HG03432 (cell line): ENCODE measurements at regions not wholly inside any gene's neighbourhood (a gene's known extent, or its start where the extent isn't known, plus 50 kb on each side); places are given as distances from the start of the nearest gene placed in this dataset.

Source experiments
- ATAC-seq: cut with Tn5 transposase; IDR thresholded peaks from one replicate; pipeline ENCODE4 v1.9.1; 2021; ENCODE audit warnings: mild to moderate bottlenecking, moderate library complexity; ENCODE audit not compliant: unreplicated experiment

GRCh38 chr4:13184199-13184598 lies 299.9 kb downstream of the RAB28 start:
- no peak for ATAC-seq

GRCh38 chr4:13182133-13182532 lies 302.0 kb downstream of the RAB28 start:
- no peak for ATAC-seq

DNA sequence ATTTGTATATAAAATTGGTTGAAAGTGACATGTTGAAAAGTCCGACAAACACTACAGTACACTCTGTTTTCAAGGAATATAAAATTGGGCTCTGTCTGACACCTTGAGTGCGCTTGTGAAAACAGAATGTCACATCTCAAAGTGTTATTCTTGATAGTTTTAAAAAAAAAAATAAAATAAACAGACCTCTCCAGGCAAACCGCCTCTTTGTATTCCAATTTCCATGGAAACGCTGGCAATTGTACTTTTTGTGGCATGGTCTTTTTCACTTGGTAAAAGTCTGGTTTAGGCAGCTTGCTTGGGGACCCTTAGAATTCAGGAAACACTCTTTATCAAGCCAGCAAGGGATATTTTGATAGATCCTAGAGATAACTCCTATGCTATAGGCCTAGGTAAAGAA lies 302.5 kb downstream of the RAB28 start:
- no peak for ATAC-seq

DNA sequence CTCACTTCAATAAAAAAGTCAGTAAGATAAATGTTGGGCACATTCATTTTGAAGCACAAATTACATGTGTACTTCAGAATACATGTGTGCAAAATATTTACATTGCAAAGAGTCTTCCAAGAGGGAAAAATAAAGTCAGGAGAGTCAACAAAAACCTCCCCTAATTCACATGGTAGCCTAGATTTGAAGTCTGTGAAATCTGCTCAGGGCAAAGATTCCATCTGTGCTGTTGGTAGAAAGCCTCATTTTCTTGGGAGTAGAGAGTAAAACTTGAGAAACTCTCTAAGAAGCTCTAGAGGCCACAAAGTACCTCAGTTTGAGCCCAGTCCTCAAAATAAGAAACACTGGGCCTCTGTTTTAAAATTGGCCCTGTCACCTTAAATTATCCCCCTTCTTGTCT lies 303.4 kb downstream of the RAB28 start:
- ATAC-seq, result no peak

- no peak for ATAC-seq
Observed at GRCh38 chr4:13178621-13179020, 305.5 kb downstream of the RAB28 start.

GRCh38 chr4:13176741-13177142 lies 307.4 kb downstream of the RAB28 start:
- no peak for ATAC-seq

DNA sequence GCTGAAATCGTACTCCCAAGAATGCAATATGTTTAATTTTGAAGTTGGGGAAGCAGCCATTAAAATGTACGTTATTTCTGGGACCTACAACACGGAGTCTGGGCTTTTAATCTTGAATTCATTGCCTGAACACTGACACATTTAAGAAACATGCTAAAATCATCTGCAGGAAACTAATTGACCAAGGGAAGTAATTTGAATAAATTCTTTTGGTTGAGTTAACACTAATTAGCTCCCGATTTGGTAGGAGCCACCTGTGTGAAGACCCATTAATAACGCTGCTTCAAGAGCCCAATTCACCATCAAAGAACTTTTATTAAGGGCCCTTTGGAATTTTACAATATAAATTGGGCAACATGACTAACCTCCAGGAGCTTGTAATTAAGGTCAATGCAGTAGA lies 309.2 kb downstream of the RAB28 start:
- no peak for ATAC-seq

GRCh38 chr4:13174001-13174400 lies 310.1 kb downstream of the RAB28 start:
- no peak for ATAC-seq

DNA sequence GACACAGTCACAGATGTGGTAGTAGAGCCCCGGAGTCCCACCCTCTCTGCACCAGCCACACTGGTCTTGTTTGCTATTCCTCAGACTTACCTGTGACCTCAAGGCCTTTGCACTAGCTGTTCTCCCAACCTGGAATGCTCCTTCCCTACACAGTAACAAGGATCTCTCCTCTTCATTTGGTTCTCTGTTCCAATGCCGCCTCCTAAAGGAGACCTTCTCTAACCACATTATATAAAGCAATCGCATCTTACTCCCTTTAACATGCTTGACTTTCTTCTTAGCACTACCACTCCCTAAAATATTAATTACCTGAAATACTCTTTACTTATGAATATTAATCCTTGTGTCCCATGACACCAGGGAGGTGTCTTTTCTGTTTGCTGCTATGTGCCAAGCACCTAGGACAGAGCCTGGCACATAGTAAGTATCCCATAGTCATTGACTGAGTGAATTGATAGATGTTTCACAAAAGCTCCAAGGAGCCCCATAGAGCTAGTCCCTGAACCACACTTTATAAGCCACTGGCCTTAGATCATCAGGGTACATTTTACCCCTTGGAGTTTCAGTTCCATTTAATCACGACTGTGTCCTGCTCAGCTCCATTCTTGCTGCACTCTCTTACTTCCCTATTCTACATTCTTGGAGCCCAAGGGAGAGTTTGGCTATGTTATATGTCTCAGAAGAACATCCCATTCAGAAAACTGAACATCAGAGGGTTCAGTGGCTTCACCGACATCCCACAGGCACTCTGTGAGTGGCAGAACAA lies 312.7 kb downstream of the RAB28 start:
- no peak for ATAC-seq

DNA sequence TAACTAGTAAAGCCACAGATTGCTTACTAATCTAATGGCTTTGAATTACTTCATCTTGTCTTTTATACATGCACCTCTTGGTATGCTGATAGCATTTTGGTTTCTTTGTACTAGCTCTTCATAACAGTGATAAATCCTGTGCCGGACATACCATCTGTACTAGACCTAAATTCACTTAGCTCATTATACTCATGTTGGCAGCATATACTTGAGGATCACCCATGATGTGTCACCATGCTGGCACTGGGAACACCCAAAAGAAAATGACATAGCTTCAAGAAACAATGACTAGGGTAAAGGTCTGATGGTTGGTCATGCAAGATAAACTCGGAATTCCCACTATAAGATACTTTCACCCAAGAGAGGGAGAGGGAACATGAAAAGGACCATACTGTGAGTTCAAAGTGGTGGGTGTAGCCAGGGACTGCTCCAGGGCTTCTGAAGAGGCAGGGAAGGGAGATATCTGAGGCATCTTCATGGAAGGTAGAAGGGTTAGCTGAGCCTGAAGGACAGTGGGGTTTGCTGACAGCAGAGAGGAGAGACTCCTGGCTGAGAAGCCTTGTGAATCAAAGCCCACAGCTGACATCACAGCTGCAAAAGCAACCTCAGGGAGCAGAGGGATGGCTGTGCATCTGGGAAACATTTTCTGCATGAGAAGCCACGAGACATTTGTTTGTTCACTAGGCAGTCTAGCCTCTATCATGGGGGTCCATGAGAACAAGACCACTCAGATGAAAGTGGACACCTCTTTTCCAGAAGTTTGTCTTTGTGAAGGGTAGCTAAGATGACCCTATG lies 314.2 kb downstream of the RAB28 start:
- ATAC-seq, result no peak

GRCh38 chr4:13168326-13168725 lies 315.8 kb downstream of the RAB28 start:
- no peak for ATAC-seq

- ATAC-seq, result no peak
Observed at GRCh38 chr4:13166214-13166613, 317.9 kb downstream of the RAB28 start.

DNA sequence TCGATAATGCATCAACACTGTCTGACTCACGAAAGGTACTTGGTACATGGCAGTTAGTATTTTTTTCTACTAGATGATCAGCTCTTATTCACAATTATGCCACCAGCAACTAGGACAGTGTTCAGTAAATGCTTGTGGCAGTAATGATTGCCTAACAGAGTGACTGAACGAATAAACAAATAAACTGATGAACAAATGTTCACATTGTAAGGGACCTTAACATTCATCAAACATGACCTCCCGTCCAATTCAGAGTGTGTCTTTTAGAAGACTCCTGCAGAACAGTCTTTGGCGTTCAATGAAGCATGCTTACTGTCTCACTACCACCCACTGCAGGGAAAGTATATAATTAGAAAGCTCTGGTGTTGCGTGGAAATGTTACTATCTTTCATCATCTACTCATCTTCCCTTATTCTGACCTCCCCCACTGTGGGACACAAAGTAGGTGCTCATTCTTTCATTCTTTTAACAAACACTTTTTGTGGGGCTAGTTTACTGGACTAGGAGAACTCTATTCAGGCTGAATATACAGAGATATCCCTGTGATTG lies 319.3 kb downstream of the RAB28 start:
- ATAC-seq, result no peak

- no peak for ATAC-seq
Observed at GRCh38 chr4:13162886-13163285, 321.3 kb downstream of the RAB28 start.

DNA sequence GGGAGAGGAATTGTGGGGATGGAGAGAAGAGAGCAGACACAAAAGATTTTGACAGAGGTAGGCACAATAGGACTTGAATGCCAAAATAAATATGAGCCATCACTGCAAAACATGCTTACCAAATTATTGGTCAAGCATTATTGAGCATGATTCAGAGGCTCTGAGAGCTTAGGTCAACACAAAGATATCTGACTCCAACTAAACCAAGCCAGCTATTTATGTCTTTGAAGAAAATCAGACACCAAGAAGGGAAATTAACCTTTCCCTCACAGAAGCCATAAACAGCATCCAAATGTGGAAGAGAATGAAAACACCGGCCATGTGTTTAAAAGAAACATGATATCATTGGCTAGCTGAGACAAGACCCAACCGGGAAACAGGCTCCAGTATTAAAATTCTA lies 323.2 kb downstream of the RAB28 start:
- ATAC-seq, result no peak

DNA sequence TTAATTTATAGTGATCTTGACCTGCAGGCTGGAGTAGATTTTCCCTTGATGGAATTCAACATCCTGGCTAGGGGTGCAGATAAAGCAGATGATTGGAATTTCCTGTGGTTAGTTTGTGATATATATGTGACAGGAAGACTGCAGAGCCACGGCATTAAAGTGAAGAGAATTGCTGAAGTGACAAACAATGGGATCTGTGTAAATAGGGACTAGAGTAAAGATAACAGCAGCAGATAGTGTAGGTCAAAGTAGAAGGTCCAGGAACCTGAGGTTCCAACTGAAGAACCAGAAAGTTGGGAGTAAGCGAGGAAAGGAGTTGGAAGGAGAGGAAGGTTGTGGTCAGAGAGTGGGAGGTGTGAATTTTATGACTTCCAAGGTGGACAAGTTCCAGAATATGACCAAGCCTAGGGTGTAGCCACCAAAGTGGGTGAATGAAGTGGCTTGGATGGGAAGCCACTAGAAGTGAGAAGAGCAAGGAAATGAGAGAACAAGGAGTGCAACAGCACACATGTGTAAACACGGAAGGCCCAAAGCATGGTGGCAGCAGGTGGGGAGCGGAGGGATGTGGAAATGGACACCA lies 325.0 kb downstream of the RAB28 start:
- no peak for ATAC-seq

DNA sequence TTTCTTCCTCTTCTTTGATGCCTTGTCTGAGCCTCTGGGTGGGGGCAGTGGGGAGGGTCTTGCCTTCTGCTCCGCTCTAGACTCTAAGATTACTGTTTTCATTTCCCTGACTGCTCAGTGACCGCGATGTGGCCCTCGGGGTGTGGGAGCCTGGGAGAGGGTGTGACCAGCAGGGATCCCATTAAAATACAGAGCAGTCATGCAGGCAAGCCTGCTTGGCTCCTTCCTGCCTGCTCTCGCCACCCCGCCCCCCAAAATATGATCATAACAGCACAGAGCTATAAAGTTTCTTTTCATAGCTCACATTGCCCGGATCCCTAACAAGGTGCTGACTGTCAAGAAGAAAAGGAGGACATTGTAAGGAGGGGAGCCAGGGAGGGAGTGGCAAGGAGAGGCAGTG lies 332.9 kb downstream of the RAB28 start:
- no peak for ATAC-seq

DNA sequence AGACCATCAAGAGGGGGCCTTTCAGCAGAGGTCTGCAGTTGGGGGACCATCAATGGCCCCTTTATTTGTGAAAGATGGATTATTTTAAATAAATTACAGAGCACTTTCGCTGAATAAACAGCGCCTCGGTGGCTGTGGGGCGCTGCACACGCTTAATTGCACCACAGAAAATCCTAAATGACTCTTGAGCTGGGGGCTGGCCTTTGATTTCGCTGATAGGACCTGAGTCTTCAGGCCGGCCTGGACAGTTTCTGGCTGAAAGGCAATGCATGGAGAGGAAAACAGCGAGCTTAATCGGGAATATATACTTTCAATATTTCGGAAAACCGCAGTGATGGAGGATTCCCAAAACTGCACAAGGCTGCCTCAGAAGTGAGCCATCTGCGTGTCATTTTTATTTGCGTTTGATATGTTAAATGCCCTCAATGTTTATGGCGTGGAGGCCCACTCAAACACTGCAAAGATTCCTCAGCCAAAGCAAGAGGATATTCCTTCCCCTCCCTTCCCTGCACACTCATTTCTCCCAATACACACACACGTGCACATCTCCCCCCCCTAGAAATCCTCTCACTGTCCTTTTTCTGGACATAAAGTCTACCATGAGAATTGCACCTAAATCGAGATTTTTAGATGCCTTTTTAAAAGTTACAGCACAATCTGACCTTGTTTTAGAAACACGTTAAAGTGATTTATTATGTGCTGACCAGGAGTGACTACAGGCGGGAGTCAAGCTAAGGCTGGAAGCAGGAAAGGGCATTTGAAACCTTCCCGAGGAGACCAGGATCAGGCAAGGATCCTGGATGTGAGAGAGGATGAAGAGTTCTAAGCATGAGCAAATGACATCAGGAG lies 340.7 kb downstream of the RAB28 start:
- ATAC-seq, result no peak

DNA sequence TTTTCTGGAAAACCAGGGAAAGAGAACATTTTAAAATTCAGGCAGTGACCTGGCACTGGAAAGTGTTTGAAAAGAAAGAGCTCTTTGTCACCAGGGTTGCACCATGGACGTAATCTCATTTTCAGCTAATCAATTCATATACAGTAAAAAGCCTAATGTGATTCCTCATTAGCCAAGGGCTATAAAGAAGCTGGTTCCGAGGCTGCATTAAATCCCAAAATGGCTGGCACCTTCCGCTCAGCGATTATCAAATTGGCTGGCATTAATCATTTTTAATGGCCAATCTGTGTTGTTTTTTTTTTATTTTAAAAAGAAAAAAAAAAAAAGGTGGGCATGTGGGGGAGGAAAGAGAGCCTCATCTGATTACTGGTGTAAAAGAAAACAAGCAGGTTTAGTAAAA lies 341.4 kb downstream of the RAB28 start:
- ATAC-seq, result no peak

GRCh38 chr4:13142191-13142590 lies 341.9 kb downstream of the RAB28 start:
- ATAC-seq, result no peak

DNA sequence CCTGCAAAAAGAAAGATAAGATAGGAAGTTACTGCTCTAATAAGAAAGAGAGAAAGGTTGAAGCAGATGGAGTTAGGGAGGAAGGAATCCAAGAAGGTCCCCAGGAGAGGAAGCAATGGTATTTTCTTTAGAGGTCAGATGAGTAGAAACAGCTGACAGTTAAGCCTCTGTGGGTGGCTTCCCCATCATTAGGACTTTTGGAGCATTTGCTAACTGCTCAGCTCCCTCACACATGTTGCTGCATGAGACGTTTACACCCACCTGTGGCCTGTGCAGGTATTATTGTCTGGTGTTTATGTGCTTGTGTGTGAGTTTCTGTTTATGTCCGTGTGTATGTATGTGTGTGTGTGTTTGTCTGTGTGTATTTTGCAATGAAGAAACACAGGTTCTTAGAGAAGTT lies 346.8 kb downstream of the RAB28 start:
- ATAC-seq, result no peak
